GM12878 (cell line): ENCODE measurements at regions not wholly inside any gene's neighbourhood (a gene's known extent, or its start where the extent isn't known, plus 50 kb on each side); places are given as distances from the start of the nearest gene placed in this dataset.

Experiments used
- ATAC-seq: fragments of 200-7000 bp; cut with Tn5 transposase; 3 replicates; pipeline ENCODE4 v1.9.1; 2020; ENCODE audit warnings: mild to moderate bottlenecking, moderate library complexity
- BruUV-seq: library from RNA; stranded (reverse); fragments of 400-500 nt; replicated peaks from 2 replicates; lab custom pipeline; 2021; lab: Mats Ljungman, UMichigan
- CTCF ChIA-PET: fragments of 300-600 bp; sonication (Branson Sonifier 250); formaldehyde crosslinking; extraction: SDS; loops from one replicate; lab custom pipeline; 2021; ENCODE audit warnings: inconsistent platforms; lab: Yijun Ruan, JAX
- POLR2A ChIA-PET: fragments of 350-600 bp; formaldehyde crosslinking; extraction: SDS; loops from one replicate; lab custom pipeline; 2021; ENCODE audit warnings: inconsistent platforms; lab: Charles Lee
- RAD21 ChIA-PET: fragments of 300-600 bp; sonication (Branson Sonifier 250); formaldehyde crosslinking; loops from one replicate; lab custom pipeline; 2023; ENCODE audit warnings: antibody characterized with exemption; ENCODE audit not compliant: unreplicated experiment; lab: Charles Lee
- SMC1A ChIA-PET: fragments of 300-600 bp; sonication (Branson Sonifier 250); formaldehyde crosslinking; loops from one replicate; lab custom pipeline; 2023; ENCODE audit not compliant: unreplicated experiment, uncharacterized antibody; lab: Charles Lee
- DNase-seq: peaks from one replicate; pipeline ENCODE4 v3.0.0-alpha.2; 2011; ENCODE audit warnings: low read depth, low spot score
- FAIRE-seq: peaks from 3 replicates; lab custom pipeline; 2011; peaks lifted over from hg19 to GRCh38; lab: Jason Lieb, UNC
- H2AFZ ChIP-seq: 2 replicates; pipeline ENCODE4 v1.6.0; 2011; ENCODE audit warnings: low read depth, low read length, control low read depth; ENCODE audit not compliant: control insufficient read depth
- H3K27ac ChIP-seq: 2 replicates; pipeline ENCODE4 v1.5.1; 2011; ENCODE audit warnings: control low read depth; ENCODE audit not compliant: control insufficient read depth, insufficient read depth
- H3K27me3 ChIP-seq, 2 experiments: replicated peaks in 1 of 2; 2 replicates each; pipeline versions ENCODE4 v1.6.0 to v1.6.1; 2011; ENCODE audit warnings: low read length in 1 of 2; ENCODE audit not compliant: control insufficient read depth in 2 of 2, insufficient read depth in 2 of 2
- H3K36me3 ChIP-seq, 2 experiments: 2 replicates each; pipeline ENCODE4 v1.5.1; 2011; ENCODE audit warnings: low read length in 1 of 2; ENCODE audit not compliant: control insufficient read depth in 2 of 2, insufficient read depth in 2 of 2
- H3K4me1 ChIP-seq: 2 replicates; pipeline ENCODE4 v1.6.1; 2011; ENCODE audit warnings: mild to moderate bottlenecking, low read length, moderate library complexity, mixed read lengths; ENCODE audit not compliant: control insufficient read depth, insufficient read depth
- H3K4me2 ChIP-seq: 2 replicates; pipeline ENCODE4 v1.6.0; 2011; ENCODE audit warnings: control low read depth; ENCODE audit not compliant: control insufficient read depth, insufficient read depth
- H3K4me3 ChIP-seq: fragments of 200-600 bp; sonication (generic); 2 replicates; pipeline ENCODE4 v1.5.1; 2016
- H3K79me2 ChIP-seq: 2 replicates; pipeline ENCODE4 v1.6.0; 2011; ENCODE audit warnings: low read length; ENCODE audit not compliant: control insufficient read depth, insufficient read depth
- H3K9ac ChIP-seq: 2 replicates; pipeline ENCODE4 v1.8.0; 2011; ENCODE audit warnings: low read length, control low read depth, mixed read lengths; ENCODE audit not compliant: control insufficient read depth, insufficient read depth
- H3K9me3 ChIP-seq: replicated peaks from 3 replicates; pipeline ENCODE4 v1.5.1; 2011; ENCODE audit warnings: mild to moderate bottlenecking, low read length; ENCODE audit not compliant: control insufficient read depth, insufficient read depth
- H4K20me1 ChIP-seq: 2 replicates; pipeline ENCODE4 v1.6.0; 2011; ENCODE audit not compliant: control insufficient read depth, insufficient read depth
- BACH1 ChIP-seq: fragments of 450-650 bp; IDR thresholded peaks from 2 replicates; pipeline ENCODE4 v1.6.1; 2017; ENCODE audit warnings: mild to moderate bottlenecking, borderline replicate concordance
- CEBPZ ChIP-seq: fragments of 150-350 bp; IDR thresholded peaks from 2 replicates; pipeline ENCODE4 v1.6.1; 2016; ENCODE audit warnings: low read depth, low read length
- FOS ChIP-seq: IDR thresholded peaks from 3 replicates; pipeline ENCODE4 v1.6.1; 2011; ENCODE audit warnings: borderline replicate concordance; ENCODE audit not compliant: insufficient read length; ENCODE audit errors: extremely low read depth
- IKZF1 ChIP-seq: fragments of 450-650 bp; conservative IDR thresholded peaks from 2 replicates; pipeline ENCODE4 v1.6.1; 2017; ENCODE audit warnings: antibody characterized with exemption, mild to moderate bottlenecking
- IKZF2 ChIP-seq, 2 experiments: fragments of 450-650 bp; IDR thresholded peaks; 2 replicates each; pipeline ENCODE4 v1.6.1; 2017; ENCODE audit warnings: mild to moderate bottlenecking in 2 of 2, moderate library complexity in 2 of 2
- RAD21 ChIP-seq: IDR thresholded peaks from 2 replicates; pipeline ENCODE4 v1.6.1; 2011; ENCODE audit warnings: mild to moderate bottlenecking, low read depth, low read length, moderate library complexity; ENCODE audit not compliant: insufficient read depth
- SPI1 ChIP-seq: IDR thresholded peaks from 2 replicates; pipeline ENCODE4 v1.6.1; 2011; ENCODE audit warnings: low read depth, mild to moderate bottlenecking, low read length, moderate library complexity, borderline replicate concordance; ENCODE audit not compliant: insufficient read depth
- ZNF687 ChIP-seq: fragments of 450-650 bp; IDR thresholded peaks from 2 replicates; pipeline ENCODE4 v1.6.1; 2017; ENCODE audit warnings: mild to moderate bottlenecking, moderate library complexity
- WGBS: methylation state at CpG from one replicate; pipeline ENCODE4 v1.1.6; 2016; ENCODE audit warnings: low lambda C conversion rate; ENCODE audit not compliant: insufficient replicate concordance, insufficient coverage; ENCODE audit errors: missing lambda C conversion rate; 5-methylcytosine and 5-hydroxymethylcytosine counted together
- in situ Hi-C: fragments of 300-500 bp; cut with MboI; formaldehyde crosslinking; loops from 9 replicates; pipeline ENCODE4 v1.14.3; 2018; ENCODE audit warnings: mixed read lengths
- intact Hi-C: fragments of 100-400 bp; cut with micrococcal nuclease; formaldehyde crosslinking; loops from one replicate; pipeline ENCODE4 v1.14.2; 2022; ENCODE audit not compliant: unreplicated experiment
- TF ChIP-seq, protein P1 (sequence below): fragments of 450-650 bp; conservative IDR thresholded peaks from 2 replicates; pipeline ENCODE4 v1.6.1; 2017; ENCODE audit warnings: mild to moderate bottlenecking, moderate library complexity
- TF ChIP-seq, protein P2 (sequence below): IDR thresholded peaks from 2 replicates; pipeline ENCODE4 v1.6.1; 2011; ENCODE audit warnings: mild to moderate bottlenecking, low read depth, low read length, moderate library complexity; ENCODE audit not compliant: insufficient replicate concordance
- TF ChIP-seq, protein P3 (sequence below): fragments of 450-650 bp; IDR thresholded peaks from 2 replicates; pipeline ENCODE4 v1.6.1; 2016; ENCODE audit warnings: mild to moderate bottlenecking

DNA sequence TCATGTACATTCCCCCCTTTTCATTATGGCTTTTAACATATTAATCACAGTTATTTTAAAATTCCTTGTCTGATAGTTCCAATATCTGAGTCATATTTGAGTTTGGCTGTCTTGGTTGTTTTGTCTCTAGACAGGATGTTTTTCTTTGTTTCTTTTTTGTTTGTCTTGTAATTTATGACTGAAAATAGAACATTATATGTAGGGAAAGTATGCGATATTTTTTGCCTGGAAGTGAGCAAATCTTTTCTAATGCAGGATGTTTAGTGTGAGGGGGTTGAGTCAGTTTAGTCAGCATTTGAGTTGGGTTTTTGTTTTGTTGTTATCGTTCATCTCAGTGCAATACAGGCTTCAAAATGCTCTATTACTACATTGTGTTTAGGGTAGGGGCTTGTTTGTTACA lies 239.7 kb downstream of the SNAPC1 start:
- ATAC-seq (no peak), DNase-seq (no peak), FAIRE-seq (no peak)
- Histone ChIP-seq H4K20me1 (no peaks in the 10 kb centered on the region), H3K9me3 (no peaks in the 10 kb centered on the region), H3K4me3 (no peak overlapping the region), H3K27me3 (no peaks in the 10 kb centered on the region), H3K27ac (no peak overlapping the region), H2AFZ (no peak overlapping the region), H3K36me3 (no peaks in the 10 kb centered on the region), H3K4me1 (no peaks in the 10 kb centered on the region), H3K9ac (no peak overlapping the region), H3K4me2 (no peak overlapping the region), H3K79me2 (no peaks in the 10 kb centered on the region)
- RAD21 ChIA-PET, result no interaction called here
- intact Hi-C loops (no loop called here), in situ Hi-C loops (no loop called here)
- WGBS, result 27% methylated on average over 2 of the region's 2 CpGs
- CTCF ChIA-PET, result interaction anchor here (0.8 kb wide), 1 partner anchor 122 kb away, joined by 3 read pairs; no protein-coding TSS in a partner anchor
- BruUV-seq, result no TSS peak
- SMC1A ChIA-PET, result interaction anchor here (0.8 to 1.3 kb wide), 2 partner anchors 16 to 112 kb away, joined by 3 read pairs; no protein-coding TSS in a partner anchor
- POLR2A ChIA-PET, result no interaction called here
- TF ChIP-seq CEBPZ, result no peak
- TF ChIP-seq, protein P1, sequence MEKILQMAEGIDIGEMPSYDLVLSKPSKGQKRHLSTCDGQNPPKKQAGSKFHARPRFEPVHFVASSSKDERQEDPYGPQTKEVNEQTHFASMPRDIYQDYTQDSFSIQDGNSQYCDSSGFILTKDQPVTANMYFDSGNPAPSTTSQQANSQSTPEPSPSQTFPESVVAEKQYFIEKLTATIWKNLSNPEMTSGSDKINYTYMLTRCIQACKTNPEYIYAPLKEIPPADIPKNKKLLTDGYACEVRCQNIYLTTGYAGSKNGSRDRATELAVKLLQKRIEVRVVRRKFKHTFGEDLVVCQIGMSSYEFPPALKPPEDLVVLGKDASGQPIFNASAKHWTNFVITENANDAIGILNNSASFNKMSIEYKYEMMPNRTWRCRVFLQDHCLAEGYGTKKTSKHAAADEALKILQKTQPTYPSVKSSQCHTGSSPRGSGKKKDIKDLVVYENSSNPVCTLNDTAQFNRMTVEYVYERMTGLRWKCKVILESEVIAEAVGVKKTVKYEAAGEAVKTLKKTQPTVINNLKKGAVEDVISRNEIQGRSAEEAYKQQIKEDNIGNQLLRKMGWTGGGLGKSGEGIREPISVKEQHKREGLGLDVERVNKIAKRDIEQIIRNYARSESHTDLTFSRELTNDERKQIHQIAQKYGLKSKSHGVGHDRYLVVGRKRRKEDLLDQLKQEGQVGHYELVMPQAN, result no peak
- TF ChIP-seq, protein P2, sequence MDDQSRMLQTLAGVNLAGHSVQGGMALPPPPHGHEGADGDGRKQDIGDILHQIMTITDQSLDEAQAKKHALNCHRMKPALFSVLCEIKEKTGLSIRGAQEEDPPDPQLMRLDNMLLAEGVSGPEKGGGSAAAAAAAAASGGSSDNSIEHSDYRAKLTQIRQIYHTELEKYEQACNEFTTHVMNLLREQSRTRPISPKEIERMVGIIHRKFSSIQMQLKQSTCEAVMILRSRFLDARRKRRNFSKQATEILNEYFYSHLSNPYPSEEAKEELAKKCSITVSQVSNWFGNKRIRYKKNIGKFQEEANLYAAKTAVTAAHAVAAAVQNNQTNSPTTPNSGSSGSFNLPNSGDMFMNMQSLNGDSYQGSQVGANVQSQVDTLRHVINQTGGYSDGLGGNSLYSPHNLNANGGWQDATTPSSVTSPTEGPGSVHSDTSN, result no peak
- TF ChIP-seq, protein P3, sequence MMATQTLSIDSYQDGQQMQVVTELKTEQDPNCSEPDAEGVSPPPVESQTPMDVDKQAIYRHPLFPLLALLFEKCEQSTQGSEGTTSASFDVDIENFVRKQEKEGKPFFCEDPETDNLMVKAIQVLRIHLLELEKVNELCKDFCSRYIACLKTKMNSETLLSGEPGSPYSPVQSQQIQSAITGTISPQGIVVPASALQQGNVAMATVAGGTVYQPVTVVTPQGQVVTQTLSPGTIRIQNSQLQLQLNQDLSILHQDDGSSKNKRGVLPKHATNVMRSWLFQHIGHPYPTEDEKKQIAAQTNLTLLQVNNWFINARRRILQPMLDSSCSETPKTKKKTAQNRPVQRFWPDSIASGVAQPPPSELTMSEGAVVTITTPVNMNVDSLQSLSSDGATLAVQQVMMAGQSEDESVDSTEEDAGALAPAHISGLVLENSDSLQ, result no peak
- no peak for TF ChIP-seq SPI1
- no peak for TF ChIP-seq ZNF687
- no peak for TF ChIP-seq FOS
- no peak for TF ChIP-seq BACH1
- TF ChIP-seq IKZF2 (IDR thresholded peaks at IDR 0.05), result no peak
- no peak for TF ChIP-seq IKZF1
- no peak for TF ChIP-seq RAD21
